KMS-11 (cell line): ENCODE measurements at regions not wholly inside any gene's neighbourhood (a gene's known extent, or its start where the extent isn't known, plus 50 kb on each side); places are given as distances from the start of the nearest gene placed in this dataset.
"Not testable (repeated sequence)": the region's sequence is repeated elsewhere in the genome, so short reads cannot be mapped to it uniquely, and the experiment has no call there.

ENCODE experiments used
- H2AFZ ChIP-seq: fragments of 200-600 bp; sonication (generic); 2 replicates; pipeline ENCODE4 v1.6.1; 2016; ENCODE audit warnings: antibody characterized with exemption, mixed run types, low read depth
- H3K27ac ChIP-seq: fragments of 200-600 bp; sonication (generic); 2 replicates; pipeline ENCODE4 v1.6.1; 2016; ENCODE audit warnings: mild to moderate bottlenecking, mixed run types
- H3K27me3 ChIP-seq: fragments of 200-600 bp; sonication (generic); 2 replicates; pipeline ENCODE4 v1.6.1; 2017; ENCODE audit warnings: mild to moderate bottlenecking, low read depth, mixed run types, moderate library complexity; ENCODE audit not compliant: insufficient read depth
- H3K36me3 ChIP-seq: fragments of 200-600 bp; sonication (generic); 2 replicates; pipeline ENCODE4 v1.6.1; 2017; ENCODE audit warnings: mild to moderate bottlenecking, mixed run types; ENCODE audit not compliant: insufficient read depth
- H3K4me1 ChIP-seq: fragments of 200-600 bp; sonication (generic); 2 replicates; pipeline ENCODE4 v1.6.1; 2016; ENCODE audit warnings: mild to moderate bottlenecking, low read depth, mixed run types; ENCODE audit not compliant: poor library complexity, severe bottlenecking
- H3K4me2 ChIP-seq: fragments of 200-600 bp; sonication (generic); 2 replicates; pipeline ENCODE4 v1.7.0; 2016; ENCODE audit warnings: mild to moderate bottlenecking, mixed run types
- H3K4me3 ChIP-seq: fragments of 200-600 bp; sonication (generic); IDR thresholded peaks from 2 replicates; pipeline ENCODE4 v1.6.1; 2017; ENCODE audit warnings: low read depth, low read length, mixed read lengths; ENCODE audit not compliant: insufficient read depth
- H3K79me2 ChIP-seq: fragments of 200-600 bp; sonication (generic); 2 replicates; pipeline ENCODE4 v1.6.1; 2016; ENCODE audit warnings: low read depth, mixed run types; ENCODE audit not compliant: insufficient read depth
- H3K9ac ChIP-seq: fragments of 200-600 bp; sonication (generic); 2 replicates; pipeline ENCODE4 v1.6.1; 2016; ENCODE audit warnings: mild to moderate bottlenecking, mixed run types
- H4K20me1 ChIP-seq: fragments of 200-600 bp; sonication (generic); 2 replicates; pipeline ENCODE4 v1.6.1; 2016; ENCODE audit warnings: mild to moderate bottlenecking, mixed run types; ENCODE audit not compliant: insufficient read depth
- TF ChIP-seq, protein P1 (sequence below): fragments of 200-600 bp; sonication (generic); conservative IDR thresholded peaks from 2 replicates; pipeline ENCODE4 v1.6.1; 2017; ENCODE audit warnings: low read depth, mild to moderate bottlenecking, antibody characterized with exemption, low read length, moderate library complexity, mixed read lengths

DNA sequence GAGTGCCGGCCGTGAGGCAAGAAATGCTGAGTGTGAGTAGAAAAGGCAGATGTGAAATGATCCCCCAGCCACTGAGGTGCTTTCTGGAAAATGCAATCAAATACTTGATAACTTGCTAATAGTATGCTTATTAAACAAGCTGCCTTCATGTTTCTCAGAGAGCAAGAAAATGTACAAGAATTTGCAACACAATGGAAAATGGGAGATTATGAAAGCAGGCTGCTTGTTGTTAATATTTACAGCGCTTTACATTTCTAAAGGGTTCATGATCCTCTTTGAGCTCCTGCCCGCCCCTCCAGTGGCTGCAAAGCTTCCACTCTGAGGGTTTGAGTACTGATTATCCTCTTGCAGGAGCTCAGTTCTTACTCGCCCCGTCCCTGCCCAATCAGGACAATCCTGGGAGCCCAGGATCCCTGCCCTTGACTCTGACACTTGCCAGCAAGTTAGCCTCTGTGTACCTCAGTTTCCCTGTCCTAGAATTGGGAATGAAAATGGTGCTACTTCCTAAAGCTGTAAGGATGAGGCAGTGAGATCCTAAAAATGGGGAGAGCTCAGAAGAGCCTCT lies 645.1 kb downstream of the TBC1D22A start:
- Histone ChIP-seq H4K20me1 (no peaks in the 10 kb centered on the region), H3K4me1 (no peaks in the 10 kb centered on the region), H3K36me3 (no peaks in the 10 kb centered on the region), H3K9ac (no peak overlapping the region), H3K4me3 (no peak overlapping the region), H3K27ac (no peak overlapping the region), H3K79me2 (no peaks in the 10 kb centered on the region), H3K27me3 (no peaks in the 10 kb centered on the region; the same call in 1 of the 2 replicates), H2AFZ (no peak overlapping the region), H3K4me2 (no peak overlapping the region)
- TF ChIP-seq, protein P1, sequence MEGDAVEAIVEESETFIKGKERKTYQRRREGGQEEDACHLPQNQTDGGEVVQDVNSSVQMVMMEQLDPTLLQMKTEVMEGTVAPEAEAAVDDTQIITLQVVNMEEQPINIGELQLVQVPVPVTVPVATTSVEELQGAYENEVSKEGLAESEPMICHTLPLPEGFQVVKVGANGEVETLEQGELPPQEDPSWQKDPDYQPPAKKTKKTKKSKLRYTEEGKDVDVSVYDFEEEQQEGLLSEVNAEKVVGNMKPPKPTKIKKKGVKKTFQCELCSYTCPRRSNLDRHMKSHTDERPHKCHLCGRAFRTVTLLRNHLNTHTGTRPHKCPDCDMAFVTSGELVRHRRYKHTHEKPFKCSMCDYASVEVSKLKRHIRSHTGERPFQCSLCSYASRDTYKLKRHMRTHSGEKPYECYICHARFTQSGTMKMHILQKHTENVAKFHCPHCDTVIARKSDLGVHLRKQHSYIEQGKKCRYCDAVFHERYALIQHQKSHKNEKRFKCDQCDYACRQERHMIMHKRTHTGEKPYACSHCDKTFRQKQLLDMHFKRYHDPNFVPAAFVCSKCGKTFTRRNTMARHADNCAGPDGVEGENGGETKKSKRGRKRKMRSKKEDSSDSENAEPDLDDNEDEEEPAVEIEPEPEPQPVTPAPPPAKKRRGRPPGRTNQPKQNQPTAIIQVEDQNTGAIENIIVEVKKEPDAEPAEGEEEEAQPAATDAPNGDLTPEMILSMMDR: no peak

DNA sequence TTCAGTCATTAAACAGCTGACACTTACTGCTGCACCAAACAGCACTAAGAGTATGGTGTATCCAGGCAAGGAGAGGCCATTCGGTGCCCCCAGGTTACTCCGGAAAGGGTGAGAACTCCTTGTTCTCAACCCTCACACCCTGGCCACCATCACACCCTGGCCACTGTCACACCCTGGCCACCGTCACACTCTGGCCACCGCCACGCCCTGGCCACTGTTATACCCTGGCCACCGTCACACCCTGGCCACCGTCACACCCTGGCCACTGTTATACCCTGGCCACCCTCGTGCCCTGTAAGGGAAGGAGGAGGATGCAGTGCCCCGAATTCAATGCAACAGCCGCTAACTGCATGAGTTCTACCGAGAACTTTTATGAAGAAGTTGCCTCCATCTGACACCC lies 644.4 kb downstream of the TBC1D22A start:
- Histone ChIP-seq H3K36me3 (no peaks in the 10 kb centered on the region), H3K4me2 (no peak overlapping the region), H3K4me3 (no peak overlapping the region), H4K20me1 (no peaks in the 10 kb centered on the region), H3K27ac (no peak overlapping the region), H3K9ac (no peak overlapping the region), H3K27me3 (no peaks in the 10 kb centered on the region; the same call in 1 of the 2 replicates), H3K4me1 (no peaks in the 10 kb centered on the region), H3K79me2 (no peaks in the 10 kb centered on the region), H2AFZ (no peak overlapping the region)
- TF ChIP-seq, protein P1: no peak

DNA sequence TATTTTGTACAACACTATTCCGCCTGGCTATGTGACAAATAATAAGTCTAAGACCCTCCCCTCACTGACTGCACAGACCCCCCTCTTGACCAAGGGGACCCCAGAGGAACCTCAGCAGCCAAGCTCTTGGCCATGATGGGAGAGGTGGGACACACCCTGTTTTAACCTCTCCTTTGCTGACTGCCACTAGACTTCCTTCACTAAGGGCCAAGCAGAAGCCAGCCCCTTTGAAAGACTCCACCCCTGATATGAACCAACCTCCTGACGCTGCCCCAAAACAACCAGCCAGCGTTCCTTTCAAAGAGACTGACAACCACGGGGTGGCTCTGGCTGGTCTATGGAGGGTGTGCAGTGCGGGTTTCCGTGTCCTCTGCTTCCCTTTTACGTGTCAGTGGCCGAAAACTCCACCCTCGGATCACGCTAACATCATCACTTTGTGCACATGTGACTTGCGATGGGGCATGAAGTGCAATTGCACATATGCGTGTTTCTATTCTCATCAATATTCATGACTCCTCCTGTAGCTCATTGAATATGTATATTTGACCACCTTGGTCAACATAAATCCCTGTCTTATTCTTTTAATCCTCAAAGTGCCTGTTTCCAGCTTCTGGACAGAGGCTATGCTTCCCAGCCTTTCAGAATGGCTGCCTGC lies 643.9 kb downstream of the TBC1D22A start:
- no peak overlapping the region for H3K4me2 ChIP-seq
- H3K79me2 ChIP-seq: no peaks in the 10 kb centered on the region

DNA sequence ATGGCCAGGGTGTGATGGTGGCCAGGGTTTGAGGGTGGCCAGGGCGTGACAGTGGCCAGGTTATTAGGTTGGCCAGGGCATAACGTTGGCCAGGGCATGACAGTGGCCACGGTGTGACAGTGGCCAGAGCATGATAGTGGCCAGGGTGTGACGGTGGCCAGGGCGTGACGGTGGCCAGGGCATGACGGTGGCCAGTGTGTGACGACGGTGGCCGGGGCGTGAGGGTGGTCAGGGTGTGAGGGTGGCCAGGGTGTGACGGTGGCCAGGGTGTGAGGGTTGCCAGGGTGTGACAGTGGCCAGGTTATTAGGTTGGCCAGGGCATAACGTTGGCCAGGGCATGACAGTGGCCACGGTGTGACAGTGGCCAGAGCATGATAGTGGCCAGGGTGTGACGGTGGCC lies 642.8 kb downstream of the TBC1D22A start:
- not testable (repeated sequence) for H3K4me1 ChIP-seq, H4K20me1 ChIP-seq, H2AFZ ChIP-seq, H3K4me3 ChIP-seq, H3K27me3 ChIP-seq, H3K9ac ChIP-seq, H3K79me2 ChIP-seq, H3K27ac ChIP-seq, H3K36me3 ChIP-seq, H3K4me2 ChIP-seq

More for the DNA sequence above, 643.9 kb downstream of the TBC1D22A start:
- H3K4me1 ChIP-seq: no peaks in the 10 kb centered on the region
- no peak overlapping the region for H3K9ac ChIP-seq
- H3K36me3 ChIP-seq: no peaks in the 10 kb centered on the region
- H2AFZ ChIP-seq: no peak overlapping the region
- H4K20me1 ChIP-seq: no peaks in the 10 kb centered on the region
- H3K4me3 ChIP-seq: no peak overlapping the region
- TF ChIP-seq, protein P1: no peak
- no peaks in the 10 kb centered on the region; the same call in 1 of the 2 replicates for H3K27me3 ChIP-seq
- no peak overlapping the region for H3K27ac ChIP-seq

DNA sequence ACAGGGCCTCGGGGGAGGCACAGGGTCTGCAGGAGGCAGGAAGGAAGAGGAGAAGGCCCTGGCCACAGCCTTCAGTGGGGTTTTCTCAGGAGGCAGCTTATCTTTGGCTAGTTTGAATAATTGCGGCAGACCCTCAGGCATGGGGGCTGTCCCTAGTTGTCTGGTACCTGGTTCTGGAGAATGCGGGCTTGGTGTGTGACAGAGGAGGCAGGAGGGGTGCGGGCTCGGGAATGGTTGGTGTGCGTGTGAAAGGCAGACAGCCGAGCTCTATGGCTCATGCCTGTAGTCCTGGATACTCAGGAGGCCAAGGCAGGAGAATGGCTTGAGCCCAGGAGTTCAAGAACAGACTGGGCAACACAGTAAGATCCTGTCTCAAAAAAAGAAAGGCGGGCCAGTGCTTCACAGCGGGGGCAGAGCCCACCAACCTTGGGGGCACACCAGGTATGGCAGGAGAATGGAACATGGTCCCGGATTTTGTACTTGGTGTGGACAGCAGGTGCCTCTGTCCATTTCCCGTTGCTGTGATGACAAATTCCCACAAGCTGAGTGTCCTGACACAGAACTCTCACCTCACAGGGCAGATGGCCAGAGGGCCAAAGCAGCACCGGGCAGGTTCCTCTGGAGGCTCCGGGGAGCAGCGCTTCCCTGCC lies 640.6 kb downstream of the TBC1D22A start:
- Histone ChIP-seq H3K4me2 (no peak overlapping the region), H3K36me3 (no peaks in the 10 kb centered on the region), H3K4me3 (no peak overlapping the region), H3K27ac (no peak overlapping the region), H3K27me3 (no peaks in the 10 kb centered on the region; the same call in 1 of the 2 replicates), H3K79me2 (no peaks in the 10 kb centered on the region), H3K9ac (no peak overlapping the region), H4K20me1 (no peaks in the 10 kb centered on the region), H2AFZ (no peak overlapping the region), H3K4me1 (no peaks in the 10 kb centered on the region)
- TF ChIP-seq, protein P1: no peak
